Stimulated activated CD4-positive, alpha-beta T cell treated with anti-CD3 and anti-CD28 coated beads, Interleukin-2, amount 100 ng/mL, for 24 hours (primary cell): ENCODE measurements at regions not wholly inside any gene's neighbourhood (a gene's known extent, or its start where the extent isn't known, plus 50 kb on each side); places are given as distances from the start of the nearest gene placed in this dataset.
"Not testable (repeated sequence)": the region's sequence is repeated elsewhere in the genome, so short reads cannot be mapped to it uniquely, and the experiment has no call there.

Experiments used
- DNase-seq, 2 donors: peaks; one replicate each; pipeline ENCODE4 v3.0.0-alpha.2; 2020

- DNase-seq: not testable (repeated sequence)
Observed at GRCh38 chr18:14321217-14321616, 189.0 kb upstream of the ZNF519 start.

- not testable (repeated sequence) for DNase-seq
Observed at GRCh38 chr18:14301255-14301654, 169.0 kb upstream of the ZNF519 start.

GRCh38 chr18:14295081-14295480, 162.8 kb upstream of the ZNF519 start:
- DNase-seq: not testable (repeated sequence)

DNA sequence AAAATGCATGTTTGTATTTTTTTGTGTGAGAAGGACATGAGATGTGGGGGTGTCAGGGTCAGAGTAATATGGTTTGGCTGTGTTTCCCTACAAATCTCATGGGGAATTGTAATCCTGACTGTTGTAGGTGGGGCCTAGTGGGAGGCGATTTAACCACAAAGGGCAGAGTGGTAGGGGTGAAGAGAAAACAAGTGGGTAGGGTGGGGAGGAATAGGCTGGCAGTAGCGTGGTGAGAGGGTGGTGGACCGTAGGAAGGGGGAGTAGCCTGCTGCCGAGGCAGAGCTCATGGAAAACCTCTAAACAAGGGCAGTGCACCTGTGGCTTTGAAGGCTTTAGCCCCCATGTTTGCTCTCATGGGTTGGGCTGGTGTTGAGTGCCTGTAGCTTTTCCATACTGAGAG, 152.8 kb upstream of the ZNF519 start:
- DNase-seq: no peak

DNA sequence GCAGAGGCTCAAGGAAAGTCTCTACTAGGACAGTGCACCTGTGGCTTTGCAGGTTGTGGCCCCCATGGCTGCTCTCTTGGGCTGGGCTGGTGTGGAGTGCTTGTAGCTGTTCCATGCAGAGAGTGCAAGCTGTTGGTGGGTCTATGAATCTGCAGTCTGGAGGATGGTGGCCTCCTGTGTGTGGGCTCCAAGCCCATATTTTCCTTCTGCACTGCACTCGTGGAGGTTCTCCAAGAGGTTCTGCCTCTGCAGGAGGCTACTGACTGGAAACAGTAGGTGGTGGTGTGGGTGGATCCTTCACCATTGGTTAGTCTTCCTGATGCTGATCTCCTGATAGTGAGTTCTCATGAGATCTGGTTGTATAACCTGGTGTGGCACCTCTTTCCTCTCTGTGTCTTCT, 143.2 kb upstream of the ZNF519 start:
- not testable (repeated sequence) for DNase-seq

DNA sequence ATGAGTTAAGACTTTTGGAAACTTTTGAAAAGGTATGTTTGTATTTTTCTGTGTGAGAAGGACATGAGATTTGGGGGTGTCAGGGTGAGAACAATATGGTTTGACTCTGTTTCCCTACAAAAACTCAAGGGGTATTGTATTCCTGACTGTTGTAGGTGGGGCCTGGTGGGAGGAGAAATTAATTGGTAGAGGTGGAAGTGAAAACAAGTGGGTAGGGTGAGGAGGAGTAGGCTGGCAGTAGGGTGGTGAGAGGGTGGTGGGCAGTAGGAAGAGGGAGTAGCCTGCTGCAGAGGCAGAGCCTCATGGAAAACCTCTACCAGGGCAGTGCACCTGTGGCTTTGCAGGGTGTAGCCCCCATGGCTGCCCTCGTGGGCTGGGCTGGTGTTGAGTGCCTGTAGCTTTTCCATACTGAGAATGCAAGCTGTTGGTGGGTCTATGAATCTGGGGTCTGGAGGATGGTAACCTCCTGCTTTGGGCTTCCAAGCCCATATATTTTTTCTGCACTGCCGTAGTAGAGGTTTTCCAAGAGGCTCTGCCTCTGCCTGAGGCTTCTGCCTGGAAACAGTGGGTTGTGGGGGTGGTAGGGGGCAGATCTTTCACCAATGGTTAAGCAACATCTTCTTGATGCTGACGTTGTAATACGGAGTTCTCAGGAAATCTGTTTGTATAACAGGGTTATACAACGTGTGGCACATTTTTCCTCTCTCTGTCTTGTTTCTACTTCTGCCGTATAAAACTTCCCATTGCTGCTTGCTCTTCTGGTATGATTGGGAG, 133.6 kb upstream of the ZNF519 start:
- DNase-seq: not testable (repeated sequence)

DNA sequence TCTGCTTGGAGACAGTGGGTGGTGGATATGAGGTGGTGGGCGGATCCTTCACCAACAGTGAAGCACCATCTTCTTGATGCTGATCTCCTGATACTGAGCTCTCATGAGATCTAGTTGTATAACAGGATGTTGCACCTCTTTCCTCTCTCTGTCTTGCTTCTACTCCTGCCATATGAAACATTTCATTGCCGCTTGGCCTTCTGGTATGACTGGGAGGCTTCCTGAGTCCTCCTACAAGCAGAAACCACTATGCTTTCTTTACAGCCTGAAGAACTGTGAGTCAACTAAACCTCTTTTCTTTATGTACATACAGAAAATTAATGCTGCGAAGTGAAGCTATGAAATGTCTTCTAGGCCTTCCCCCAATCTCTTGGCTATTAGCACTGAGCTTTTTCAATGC, 130.6 kb upstream of the ZNF519 start:
- not testable (repeated sequence) for DNase-seq

DNA sequence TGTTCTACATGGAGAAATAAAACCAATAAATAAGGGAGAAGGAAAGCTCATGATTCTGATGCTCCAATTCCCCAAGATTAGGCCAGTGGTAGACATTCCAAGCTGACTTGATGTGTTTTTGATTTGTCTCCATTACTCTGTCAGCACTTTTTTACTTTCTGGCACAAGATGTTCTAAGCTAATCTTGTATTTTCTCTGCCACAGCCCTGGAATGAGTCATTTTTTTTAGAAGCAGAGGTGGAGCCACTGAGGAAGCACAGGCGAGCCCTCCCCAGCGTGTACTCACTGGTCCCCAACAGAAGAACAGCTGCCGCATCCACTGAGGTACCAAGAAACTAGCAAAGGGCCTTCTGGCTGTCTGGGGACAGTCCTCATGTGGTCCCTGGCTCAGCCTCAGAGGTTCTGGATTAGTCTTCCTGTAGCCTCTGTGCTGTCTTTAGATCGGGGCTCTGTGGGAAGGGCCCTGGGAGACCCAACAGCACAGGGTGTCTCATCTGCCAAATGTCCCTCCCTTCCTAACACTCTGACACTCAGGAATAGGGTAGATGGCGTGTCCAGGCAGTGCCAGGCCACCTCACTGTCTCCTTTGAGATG, 117.9 kb upstream of the ZNF519 start:
- not testable (repeated sequence) for DNase-seq

- not testable (repeated sequence) for DNase-seq
Observed at GRCh38 chr18:14239224-14239623, 107.0 kb upstream of the ZNF519 start.

- not testable (repeated sequence) for DNase-seq
Observed at GRCh38 chr18:14236356-14237048, 104.3 kb upstream of the ZNF519 start.

DNA sequence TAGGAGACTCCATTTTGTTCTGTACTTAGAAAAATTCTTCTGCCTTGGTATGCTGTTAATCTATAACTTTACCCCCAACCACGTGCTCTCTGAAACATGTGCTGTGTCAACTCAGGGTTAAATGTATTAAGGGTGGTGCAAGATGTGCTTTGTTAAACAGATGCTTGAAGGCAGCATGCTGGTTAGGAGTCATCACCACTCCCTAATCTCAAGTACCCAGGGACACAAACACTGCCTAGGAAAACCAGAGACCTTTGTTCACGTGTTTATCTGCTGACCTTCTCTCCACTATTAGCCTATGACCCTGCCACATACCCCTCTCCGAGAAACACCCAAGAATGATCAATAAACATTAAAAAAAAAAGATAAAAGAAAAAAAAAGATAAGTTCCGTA, 93.0 kb upstream of the ZNF519 start:
- not testable (repeated sequence) for DNase-seq

DNA sequence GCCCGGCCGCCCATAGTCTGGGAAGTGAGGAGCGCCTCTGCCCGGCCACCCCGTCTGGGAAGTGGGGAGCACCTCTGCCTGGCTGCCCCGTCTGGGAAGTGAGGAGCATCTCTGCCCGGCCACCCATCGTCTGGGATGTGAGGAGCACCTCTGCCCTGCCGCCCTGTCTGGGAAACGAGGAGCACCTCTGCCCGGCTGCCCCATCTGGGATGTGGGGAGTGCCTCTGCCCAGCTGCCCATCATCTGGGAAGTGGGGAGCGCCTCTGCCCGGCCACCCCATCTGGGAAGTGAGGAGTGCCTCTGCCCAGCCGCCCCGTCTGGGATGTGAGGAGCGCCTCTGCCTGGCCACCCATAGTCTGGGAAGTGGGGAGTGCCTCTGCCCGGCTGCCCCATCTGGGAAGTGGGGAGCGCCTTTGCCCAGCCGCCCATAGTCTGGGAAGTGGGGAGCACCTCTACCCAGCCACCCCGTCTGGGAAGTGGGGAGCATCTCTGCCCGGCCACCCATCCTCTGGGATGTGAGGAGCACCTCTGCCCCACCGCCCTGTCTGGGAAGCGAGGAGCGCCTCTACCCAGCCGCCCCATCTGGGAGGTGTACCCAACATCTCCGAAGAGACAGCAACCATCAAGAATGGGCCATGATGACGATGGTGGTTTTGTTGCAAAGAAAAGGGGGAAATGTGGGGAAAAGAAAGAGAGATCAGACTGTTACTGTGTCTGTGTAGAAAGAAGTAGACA, 92.5 kb upstream of the ZNF519 start:
- not testable (repeated sequence) for DNase-seq

DNA sequence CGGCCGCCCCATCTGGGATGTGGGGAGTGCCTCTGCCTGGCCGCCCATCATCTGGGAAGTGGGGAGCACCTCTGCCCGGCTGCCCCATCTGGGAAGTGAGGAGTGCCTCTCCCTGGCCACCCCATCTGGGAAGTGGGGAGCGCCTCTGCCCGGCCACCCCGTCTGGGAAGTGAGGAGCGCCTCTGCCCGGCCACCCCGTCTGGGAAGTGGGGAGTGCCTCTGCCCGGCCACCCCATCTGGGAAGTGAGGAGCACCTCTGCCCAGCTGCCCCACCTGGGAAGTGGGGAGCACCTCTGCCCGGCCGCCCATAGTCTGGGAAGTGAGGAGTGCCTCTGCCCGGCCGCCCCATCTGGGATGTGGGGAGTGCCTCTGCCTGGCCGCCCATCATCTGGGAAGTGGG, 91.7 kb upstream of the ZNF519 start:
- not testable (repeated sequence) for DNase-seq

DNA sequence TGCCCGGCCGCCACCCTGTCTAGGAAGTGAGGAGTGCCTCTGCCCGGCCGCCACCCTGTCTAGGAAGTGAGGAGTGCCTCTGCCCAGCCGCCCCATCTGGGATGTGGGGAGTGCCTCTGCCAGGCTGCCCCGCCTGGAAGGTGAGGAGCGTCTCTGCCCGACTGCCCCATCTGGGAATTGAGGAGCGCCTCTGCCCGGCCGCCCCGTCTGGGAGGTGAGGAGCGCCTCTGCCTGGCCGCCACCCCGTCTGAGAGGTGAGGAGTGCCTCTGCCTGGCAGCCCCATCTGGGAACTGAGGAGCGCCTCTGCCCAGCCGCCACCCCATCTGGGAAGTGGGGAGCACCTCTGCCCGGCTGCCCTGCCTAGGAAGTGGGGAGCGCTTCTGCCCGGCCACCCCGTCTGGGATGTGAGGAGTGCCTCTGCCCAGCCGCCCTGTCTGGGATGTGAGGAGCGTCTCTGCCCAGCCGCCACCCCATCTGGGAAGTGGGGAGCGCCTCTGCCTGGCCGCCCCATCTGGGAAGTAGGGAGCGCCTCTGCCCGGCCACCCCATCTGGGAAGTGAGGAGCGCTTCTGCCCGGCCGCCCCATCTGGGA, 91.1 kb upstream of the ZNF519 start:
- not testable (repeated sequence) for DNase-seq

DNA sequence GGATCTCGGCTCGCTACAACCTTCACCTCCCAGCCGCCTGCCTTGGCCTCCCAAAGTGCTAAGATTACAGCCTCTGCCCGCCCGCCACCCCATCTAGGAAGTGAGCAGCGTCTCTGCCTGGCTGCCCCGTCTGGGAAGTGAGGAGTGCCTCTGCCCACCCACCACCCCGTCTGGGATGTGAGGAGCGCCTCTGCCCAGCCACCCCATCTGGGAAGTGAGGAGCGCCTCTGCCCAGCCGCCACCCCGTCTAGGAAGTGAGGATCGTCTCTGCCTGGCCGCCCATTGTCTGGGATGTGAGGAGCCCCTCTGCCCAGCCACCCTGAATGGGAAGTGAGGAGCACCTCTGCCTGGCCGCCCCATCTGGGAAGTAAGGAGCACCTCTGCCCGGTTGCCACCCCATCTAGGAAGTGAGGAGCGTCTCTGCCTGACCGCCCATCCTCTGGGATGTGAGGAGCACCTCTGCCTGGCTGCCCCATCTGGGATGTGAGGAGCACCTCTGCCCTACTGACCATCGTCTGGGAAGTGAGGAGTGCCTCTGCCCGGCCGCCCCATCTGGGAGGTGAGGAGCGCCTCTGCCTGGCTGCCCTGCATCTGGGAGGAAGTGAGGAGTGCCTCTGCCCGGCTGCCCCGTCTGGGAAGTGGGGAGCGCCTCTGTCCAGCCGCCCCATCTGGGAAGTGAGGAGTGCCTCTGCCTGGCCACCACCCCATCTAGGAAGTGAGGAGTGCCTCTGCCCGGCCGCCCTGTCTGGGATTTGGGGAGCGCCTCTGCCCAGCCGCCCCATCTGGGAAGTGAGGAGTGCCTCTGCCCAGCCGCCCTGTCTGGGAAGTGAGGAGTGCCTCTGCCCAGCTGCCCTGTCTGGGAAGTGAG, 90.4 kb upstream of the ZNF519 start:
- not testable (repeated sequence) for DNase-seq

DNA sequence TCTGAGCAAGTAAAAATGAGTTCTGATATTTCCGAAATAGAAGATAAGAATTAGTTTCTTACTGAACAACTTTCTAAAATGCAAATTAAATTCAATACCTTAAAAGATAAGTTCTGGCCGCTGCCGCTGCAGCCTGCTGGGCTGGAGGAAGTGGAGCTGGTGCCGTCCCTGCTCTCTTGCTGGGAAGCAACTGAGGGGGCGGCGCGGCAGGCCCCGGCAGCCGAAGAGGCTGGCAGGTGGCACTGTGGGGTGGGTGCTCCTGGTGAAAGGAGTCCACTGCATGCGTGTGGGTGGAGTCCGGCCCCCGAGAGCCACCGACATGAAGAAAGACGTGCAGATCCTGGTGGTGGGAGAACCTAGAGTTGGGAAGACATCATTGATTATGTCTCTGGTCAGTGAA, 89.5 kb upstream of the ZNF519 start:
- DNase-seq: no peak

DNA sequence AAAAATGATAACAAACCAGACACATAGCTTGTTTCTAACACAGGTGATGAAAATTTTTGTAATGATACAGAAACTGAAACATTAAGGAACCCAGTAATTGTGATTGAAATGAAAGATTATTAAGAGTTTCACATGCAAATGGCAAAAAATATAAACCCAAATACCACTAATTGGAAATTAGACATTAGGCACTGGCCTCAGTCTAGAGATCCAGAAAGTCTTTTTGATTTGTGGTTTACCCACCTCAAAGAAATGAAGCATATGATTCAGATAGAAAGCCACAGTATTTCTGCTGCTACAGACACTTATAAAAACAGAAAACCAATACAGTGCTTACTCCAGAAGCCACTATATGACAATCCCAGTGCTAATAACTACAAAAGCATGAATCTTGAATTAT, 83.7 kb upstream of the ZNF519 start:
- DNase-seq: not testable (repeated sequence)

DNA sequence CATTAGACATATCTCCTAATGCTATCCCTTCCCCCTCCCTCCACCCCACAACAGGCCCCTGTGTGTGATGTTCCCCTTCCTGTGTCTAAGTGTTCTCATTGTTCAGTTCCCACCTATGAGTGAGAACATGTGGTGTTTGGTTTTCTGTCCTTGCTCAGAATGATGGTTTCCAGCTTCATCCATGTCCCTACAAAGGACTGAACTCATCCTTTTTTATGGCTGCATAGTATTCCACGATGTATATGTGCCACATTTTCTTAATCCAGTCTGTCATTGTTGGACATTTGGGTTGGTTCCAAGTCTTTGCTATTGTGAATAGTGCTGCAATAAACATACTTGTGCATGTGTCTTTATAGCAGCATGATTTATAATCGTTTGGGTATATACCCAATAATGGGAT, 71.2 kb upstream of the ZNF519 start:
- DNase-seq: not testable (repeated sequence)

- not testable (repeated sequence) for DNase-seq
Observed at GRCh38 chr18:14190776-14191442, 58.7 kb upstream of the ZNF519 start.

DNA sequence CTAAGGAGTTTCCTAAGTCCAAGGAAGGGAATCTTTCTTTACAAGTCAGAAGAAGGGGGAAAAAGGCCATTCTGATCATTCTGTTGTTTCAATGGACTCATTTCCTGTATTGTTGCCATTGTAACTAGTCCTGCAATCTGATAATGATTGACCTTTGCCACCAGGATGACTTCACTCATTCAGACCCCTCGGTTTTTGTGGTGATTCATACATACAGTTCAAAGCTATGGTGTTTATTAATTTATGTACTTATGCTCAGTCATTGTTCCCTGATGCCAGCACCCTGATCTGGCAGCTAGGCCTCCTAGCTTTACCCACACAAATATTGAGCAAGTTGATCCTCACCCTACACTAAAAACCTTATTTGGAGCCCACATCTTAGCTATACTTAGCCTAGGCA, 57.6 kb upstream of the ZNF519 start:
- DNase-seq: no peak

- DNase-seq: not testable (repeated sequence)
Observed at GRCh38 chr18:14188751-14189406, 56.6 kb upstream of the ZNF519 start.
